Astrocyte of the spinal cord (primary cell): ENCODE measurements at regions not wholly inside any gene's neighbourhood (a gene's known extent, or its start where the extent isn't known, plus 50 kb on each side); places are given as distances from the start of the nearest gene placed in this dataset.
A peak's percentile ranks its signal among the peaks of the same experiment; 100 is the strongest.
"Not testable (repeated sequence)": the region's sequence is repeated elsewhere in the genome, so short reads cannot be mapped to it uniquely, and the experiment has no call there.

Experiments used
- DNase-seq: peaks from one replicate; pipeline ENCODE4 v3.0.0; 2011; ENCODE audit warnings: low read depth, low spot score
- H3K4me3 ChIP-seq: 2 replicates; pipeline ENCODE4 v1.5.1; 2011; ENCODE audit warnings: low read depth, mild to moderate bottlenecking, low read length, moderate library complexity
- CTCF ChIP-seq: IDR thresholded peaks from 2 replicates; pipeline ENCODE4 v1.5.1; 2012; ENCODE audit warnings: low read depth, mild to moderate bottlenecking, low read length, inconsistent platforms
- in situ Hi-C: cut with HindIII; loops from 2 replicates; pipeline ENCODE4 v1.10.0; 2017; ENCODE audit warnings: low sequenced_read_pairs

GRCh38 chr10:45056806-45057205, 56.1 kb downstream of the ZNF22 start:
- H3K4me3 ChIP-seq, DNase-seq, in situ Hi-C loops: not testable (repeated sequence)

DNA sequence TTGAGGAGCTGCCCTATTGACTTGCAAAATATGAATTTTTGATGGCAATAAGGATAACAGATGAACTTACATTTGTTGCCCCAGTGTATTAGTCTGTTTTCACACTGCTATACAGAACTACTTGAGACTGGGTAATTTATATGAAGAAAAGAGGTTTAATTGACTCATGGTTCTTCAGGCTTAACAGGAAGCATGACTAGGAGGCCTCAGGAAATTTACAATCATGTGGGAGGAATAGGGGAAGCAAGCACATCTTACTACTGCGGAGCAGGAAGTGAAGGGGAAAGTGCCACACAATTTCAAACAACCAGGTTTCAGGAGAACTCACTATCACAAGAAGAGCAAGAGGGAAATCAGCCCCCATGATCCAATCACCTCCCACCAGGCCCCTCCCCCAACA, 57.9 kb downstream of the ZNF22 start:
- TF ChIP-seq CTCF = no peak
- H3K4me3 ChIP-seq = no peak overlapping the region
- in situ Hi-C loops = no loop called here
- DNase-seq = no peak

GRCh38 chr10:45058992-45059561, 58.4 kb downstream of the ZNF22 start:
- no peak overlapping the region for H3K4me3 ChIP-seq
- in situ Hi-C loops = no loop called here
- TF ChIP-seq CTCF = no peak
- no peak for DNase-seq

DNA sequence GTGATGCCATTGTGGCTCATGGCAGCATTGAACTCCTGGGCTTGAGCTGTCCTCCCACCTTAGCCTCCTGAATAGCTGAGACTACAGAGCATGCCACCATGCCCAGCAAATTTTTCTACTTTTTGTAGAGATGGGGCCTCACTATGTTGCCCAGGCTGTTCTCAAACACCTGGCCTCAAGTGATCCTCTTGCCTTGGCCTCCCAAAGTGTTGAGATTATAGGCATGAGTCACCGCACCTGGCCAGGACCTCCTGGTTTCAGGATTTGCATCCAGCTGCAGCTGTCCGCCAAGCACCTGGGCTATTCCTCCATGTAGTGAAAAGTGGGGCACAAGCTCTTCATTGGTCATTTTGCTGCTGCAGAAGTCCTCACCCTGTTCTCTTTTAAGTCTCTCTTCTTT, 58.9 kb downstream of the ZNF22 start:
- no peak for DNase-seq
- in situ Hi-C loops = no loop called here
- no peak for TF ChIP-seq CTCF
- no peak overlapping the region for H3K4me3 ChIP-seq

DNA sequence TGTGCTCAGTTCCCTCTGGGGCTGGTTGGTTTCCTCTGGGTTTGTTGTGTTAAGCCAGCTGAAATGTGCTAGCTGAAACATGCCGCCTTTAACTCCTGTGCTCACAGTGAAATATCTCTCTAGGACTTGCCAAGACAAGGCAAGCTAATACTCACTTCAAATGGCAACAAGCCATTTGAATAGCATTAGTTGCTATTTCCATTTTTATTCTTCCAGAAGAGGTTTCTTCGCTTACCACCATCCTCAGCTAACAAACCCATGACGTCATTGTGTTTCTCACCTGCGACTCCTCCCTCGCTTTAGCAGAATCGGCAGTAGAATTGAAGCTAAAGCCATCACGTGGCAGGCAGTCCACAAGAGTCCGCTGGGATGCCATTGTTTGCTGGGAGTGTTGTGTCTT, 61.3 kb downstream of the ZNF22 start:
- no peak for TF ChIP-seq CTCF
- in situ Hi-C loops = no loop called here
- DNase-seq = no peak
- no peak overlapping the region for H3K4me3 ChIP-seq

DNA sequence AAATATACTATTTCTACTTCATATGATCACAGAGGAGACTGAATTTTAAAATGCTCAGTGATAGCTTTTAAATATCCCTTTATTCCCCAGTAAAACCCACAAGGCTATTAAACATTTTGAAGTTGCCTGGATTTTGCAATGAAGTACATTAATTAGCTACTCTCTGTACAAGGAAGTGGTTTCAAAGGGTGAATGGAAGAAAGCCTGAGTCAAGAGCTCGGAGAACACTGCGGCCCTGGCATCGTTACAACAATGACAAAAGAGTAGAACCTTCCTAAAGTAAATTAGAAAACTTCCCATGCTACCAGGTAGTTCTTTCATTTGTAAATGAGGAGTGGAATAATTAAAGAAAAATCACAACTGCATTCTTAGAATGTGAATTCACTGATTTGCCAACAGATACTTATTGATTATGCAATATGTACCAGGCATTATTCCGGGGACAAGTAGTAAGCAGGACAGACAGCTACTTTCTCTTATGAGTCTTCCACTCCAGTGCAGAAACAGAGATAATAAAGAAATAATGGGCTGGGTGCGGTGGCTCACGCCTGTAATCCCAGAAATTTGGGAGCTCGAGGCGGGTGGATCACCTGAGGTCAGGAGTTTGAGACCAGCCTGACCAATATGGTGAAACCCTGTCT, 63.0 kb downstream of the ZNF22 start:
- in situ Hi-C loops = no loop called here
- TF ChIP-seq CTCF = no peak
- peak; percentile 6 for DNase-seq
- H3K4me3 ChIP-seq = no peak overlapping the region

DNA sequence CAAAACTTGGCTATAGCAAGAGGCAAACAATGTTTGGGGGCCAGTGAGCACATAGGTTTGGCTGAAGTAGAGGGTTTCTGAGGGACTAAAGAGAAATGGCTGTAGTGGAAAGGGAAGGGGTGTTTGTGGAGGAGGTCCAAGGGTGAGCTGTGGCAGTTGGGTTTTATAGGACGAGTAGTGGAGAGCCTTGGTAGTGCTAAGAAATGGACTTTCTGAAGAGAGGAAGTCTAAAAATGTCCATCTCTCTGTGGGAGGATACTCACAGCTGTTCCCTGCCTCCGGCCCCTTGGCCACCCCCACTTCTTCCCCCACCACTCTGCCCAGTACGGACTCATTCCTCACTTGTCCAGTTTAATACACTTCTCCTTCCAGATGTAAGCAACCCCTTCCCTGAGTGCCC, 64.3 kb downstream of the ZNF22 start:
- in situ Hi-C loops = no loop called here
- no peak overlapping the region for H3K4me3 ChIP-seq
- TF ChIP-seq CTCF = no peak
- no peak for DNase-seq
